Stomach (tissue), 8 donors: ENCODE measurements at regions not wholly inside any gene's neighbourhood (a gene's known extent, or its start where the extent isn't known, plus 50 kb on each side); places are given as distances from the start of the nearest gene placed in this dataset.

Experiments used
- DNase-seq, 2 donors: peaks; one replicate each; pipeline versions ENCODE4 v3.0.0 to v3.0.0-alpha.2; 2013 to 2019
- H3K27ac ChIP-seq, 5 donors: fragments of 200-600 bp in 4 of 5; sonication (generic) in 4 of 5; one replicate each; pipeline ENCODE4 v1.5.1; 2013 to 2019; ENCODE audit warnings: mild to moderate bottlenecking in 1 of 5, moderate library complexity in 1 of 5
- H3K27me3 ChIP-seq, 3 donors: fragments of 200-600 bp; sonication (generic); one replicate each; pipeline ENCODE4 v1.5.1; 2017 to 2019; ENCODE audit warnings: mixed run types in 1 of 3
- H3K36me3 ChIP-seq, 4 donors: fragments of 200-600 bp; sonication (generic); 1 replicate in 3 of 4; 2 replicates in 1 of 4; pipeline ENCODE4 v1.5.1; 2016 to 2019
- H3K4me1 ChIP-seq, 4 donors: fragments of 200-600 bp; sonication (generic); one replicate each; pipeline ENCODE4 v1.5.1; 2016 to 2019
- H3K4me3 ChIP-seq, 4 donors: fragments of 200-600 bp; sonication (generic) in 3 of 4; one replicate each; pipeline ENCODE4 v1.5.1; 2016 to 2019; ENCODE audit warnings: mild to moderate bottlenecking in 1 of 4
- H3K9me3 ChIP-seq, 4 donors: fragments of 200-600 bp; sonication (generic); one replicate each; pipeline ENCODE4 v1.5.1; 2016 to 2019
- EP300 ChIP-seq: sonication (generic); formaldehyde crosslinking; IDR thresholded peaks from one replicate; pipeline ENCODE4 v1.6.1; 2017; ENCODE audit warnings: antibody characterized with exemption
- POLR2A ChIP-seq, 4 donors: fragments of 450-650 bp; IDR thresholded peaks; one replicate each; pipeline ENCODE4 v1.6.1; 2016; ENCODE audit warnings: antibody characterized with exemption in 4 of 4, control low read depth in 2 of 4, mild to moderate bottlenecking in 1 of 4, moderate library complexity in 1 of 4
- POLR2AphosphoS5 ChIP-seq, 3 donors: sonication (generic); formaldehyde crosslinking; IDR thresholded peaks; one replicate each; pipeline ENCODE4 v1.6.1; 2016; ENCODE audit warnings: antibody characterized with exemption in 3 of 3
- WGBS, 5 donors: extraction: QIAGEN DNeasy Blood & Tissue Kit in 3 of 5; methylation state at CpG; one replicate each; pipeline versions ENCODE4 v1.1.5 to v1.1.7; 2013 to 2018; 5-methylcytosine and 5-hydroxymethylcytosine counted together
- intact Hi-C: fragments of 100-400 bp; cut with DNase I; formaldehyde crosslinking; loops from one replicate; pipeline ENCODE4 v1.15.1; 2023; ENCODE audit warnings: low total_unique reads
- TF ChIP-seq, protein P1 (sequence below), 7 experiments: fragments of 450-650 bp in 4 of 7; fragments of 200-600 bp in 3 of 7; sonication (generic) in 3 of 7; IDR thresholded peaks; one replicate each; pipeline ENCODE4 v1.5.1; 2016 to 2019; ENCODE audit warnings: antibody characterized with exemption in 7 of 7, control low read depth in 2 of 7, mild to moderate bottlenecking in 1 of 7
- donor health status: healthy with polysubstance abuse.
- donor health status: Bipolar disorder and iron deficiency.
- donor health status: healthy.

GRCh38 chr4:138749303-138749702, 266.3 kb upstream of the NOCT start:
- 58 to 78% (median 69%) methylated on average over 2 of the region's 2 CpGs for WGBS, 5 donors
- H3K27ac ChIP-seq, result no peak overlapping the region
- intact Hi-C loops, result no loop called here
- no peaks in the 10 kb centered on the region for H3K4me1 ChIP-seq
- H3K4me3 ChIP-seq, result no peak overlapping the region
- H3K27me3 ChIP-seq, result no peaks in the 10 kb centered on the region
- H3K9me3 ChIP-seq, result peaks cover 0 to 14% (median 9%) of the 10 kb centered on the region in 4 donors
- DNase-seq, result no peak
- H3K36me3 ChIP-seq, result no peaks in the 10 kb centered on the region
- no peak for TF ChIP-seq POLR2AphosphoS5 (IDR thresholded peaks at IDR 0.05)
- TF ChIP-seq POLR2A (IDR thresholded peaks at IDR 0.05), result no peak
- no peak for TF ChIP-seq EP300
- TF ChIP-seq, protein P1, sequence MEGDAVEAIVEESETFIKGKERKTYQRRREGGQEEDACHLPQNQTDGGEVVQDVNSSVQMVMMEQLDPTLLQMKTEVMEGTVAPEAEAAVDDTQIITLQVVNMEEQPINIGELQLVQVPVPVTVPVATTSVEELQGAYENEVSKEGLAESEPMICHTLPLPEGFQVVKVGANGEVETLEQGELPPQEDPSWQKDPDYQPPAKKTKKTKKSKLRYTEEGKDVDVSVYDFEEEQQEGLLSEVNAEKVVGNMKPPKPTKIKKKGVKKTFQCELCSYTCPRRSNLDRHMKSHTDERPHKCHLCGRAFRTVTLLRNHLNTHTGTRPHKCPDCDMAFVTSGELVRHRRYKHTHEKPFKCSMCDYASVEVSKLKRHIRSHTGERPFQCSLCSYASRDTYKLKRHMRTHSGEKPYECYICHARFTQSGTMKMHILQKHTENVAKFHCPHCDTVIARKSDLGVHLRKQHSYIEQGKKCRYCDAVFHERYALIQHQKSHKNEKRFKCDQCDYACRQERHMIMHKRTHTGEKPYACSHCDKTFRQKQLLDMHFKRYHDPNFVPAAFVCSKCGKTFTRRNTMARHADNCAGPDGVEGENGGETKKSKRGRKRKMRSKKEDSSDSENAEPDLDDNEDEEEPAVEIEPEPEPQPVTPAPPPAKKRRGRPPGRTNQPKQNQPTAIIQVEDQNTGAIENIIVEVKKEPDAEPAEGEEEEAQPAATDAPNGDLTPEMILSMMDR (IDR thresholded peaks at IDR 0.05), result no peak

DNA sequence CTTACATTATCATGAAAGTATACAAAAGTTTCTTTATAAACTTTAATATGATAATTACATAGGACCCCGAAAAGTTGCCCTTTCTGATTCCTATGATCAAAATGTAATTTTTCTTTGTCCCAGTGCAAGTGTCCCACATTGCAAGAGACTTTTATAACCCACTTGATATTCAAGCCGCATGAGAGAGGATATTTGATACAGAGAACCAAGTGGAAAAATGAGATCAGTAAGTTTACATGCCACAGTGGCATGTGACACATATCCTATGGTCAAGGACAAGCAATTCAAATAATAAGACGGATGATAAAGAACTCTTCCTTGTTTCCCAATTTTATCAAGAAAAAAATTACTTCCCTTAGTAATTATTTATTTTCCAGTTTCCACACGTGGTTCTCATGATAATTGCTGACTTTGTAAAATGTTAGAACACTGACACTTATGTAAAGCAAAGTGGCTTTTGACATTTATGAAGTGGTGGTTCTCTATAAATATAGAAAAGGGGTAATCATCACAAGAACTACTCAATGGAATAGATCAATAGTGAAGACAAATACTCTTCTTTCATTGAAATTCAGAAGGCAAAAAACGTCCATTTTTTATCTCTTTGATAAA, 273.7 kb upstream of the NOCT start:
- intact Hi-C loops, result no loop called here
- WGBS, 5 donors, result 43 to 52% (median 46%) methylated on average over 5 of the region's 5 CpGs

GRCh38 chr4:138740816-138741745, 274.5 kb upstream of the NOCT start:
- Histone ChIP-seq H3K4me3 (no peak overlapping the region), H3K36me3 (no peaks in the 10 kb centered on the region), H3K27me3 (no peaks in the 10 kb centered on the region), H3K27ac (no peak overlapping the region), H3K9me3 (no peaks in the 10 kb centered on the region), H3K4me1 (no peaks in the 10 kb centered on the region)
- intact Hi-C loops, result no loop called here
- WGBS, 5 donors, result 73 to 76% (median 76%) methylated on average over 4 of the region's 4 CpGs
- no peak for DNase-seq
- no peak for TF ChIP-seq POLR2A (IDR thresholded peaks at IDR 0.05)
- TF ChIP-seq EP300, result no peak
- TF ChIP-seq, protein P1 (IDR thresholded peaks at IDR 0.05), result no peak
- TF ChIP-seq POLR2AphosphoS5 (IDR thresholded peaks at IDR 0.05), result no peak

More for the DNA sequence above, 273.7 kb upstream of the NOCT start:
- TF ChIP-seq, protein P1 (IDR thresholded peaks at IDR 0.05), result no peak
- TF ChIP-seq POLR2AphosphoS5 (IDR thresholded peaks at IDR 0.05), result no peak
- TF ChIP-seq POLR2A (IDR thresholded peaks at IDR 0.05), result no peak
- TF ChIP-seq EP300, result no peak
- no peaks in the 10 kb centered on the region for H3K9me3 ChIP-seq
- DNase-seq, result no peak
- H3K27ac ChIP-seq, result no peak overlapping the region
- no peak overlapping the region for H3K4me3 ChIP-seq
- no peaks in the 10 kb centered on the region for H3K4me1 ChIP-seq
- H3K27me3 ChIP-seq, result no peaks in the 10 kb centered on the region
- H3K36me3 ChIP-seq, result no peaks in the 10 kb centered on the region

- TF ChIP-seq EP300, result no peak
- intact Hi-C loops, result no loop called here
- no peak overlapping the region for H3K4me3 ChIP-seq
- H3K4me1 ChIP-seq, result no peaks in the 10 kb centered on the region
- DNase-seq, result no peak
- H3K9me3 ChIP-seq, result no peaks in the 10 kb centered on the region
- no peaks in the 10 kb centered on the region for H3K27me3 ChIP-seq
- H3K36me3 ChIP-seq, result no peaks in the 10 kb centered on the region
- no peak overlapping the region for H3K27ac ChIP-seq
Observed at GRCh38 chr4:138736362-138736761, 279.2 kb upstream of the NOCT start.
